HG03095 (cell line): ENCODE measurements at regions not wholly inside any gene's neighbourhood (a gene's known extent, or its start where the extent isn't known, plus 50 kb on each side); places are given as distances from the start of the nearest gene placed in this dataset.
"Not testable (repeated sequence)": the region's sequence is repeated elsewhere in the genome, so short reads cannot be mapped to it uniquely, and the experiment has no call there.

Experiments
- ATAC-seq: cut with Tn5 transposase; IDR thresholded peaks from one replicate; pipeline ENCODE4 v1.9.1; 2021; ENCODE audit warnings: moderate library complexity; ENCODE audit not compliant: unreplicated experiment

- ATAC-seq: no peak
Measured at GRCh38 chr4:156419080-156419685, 465.5 kb upstream of the CTSO start.

DNA sequence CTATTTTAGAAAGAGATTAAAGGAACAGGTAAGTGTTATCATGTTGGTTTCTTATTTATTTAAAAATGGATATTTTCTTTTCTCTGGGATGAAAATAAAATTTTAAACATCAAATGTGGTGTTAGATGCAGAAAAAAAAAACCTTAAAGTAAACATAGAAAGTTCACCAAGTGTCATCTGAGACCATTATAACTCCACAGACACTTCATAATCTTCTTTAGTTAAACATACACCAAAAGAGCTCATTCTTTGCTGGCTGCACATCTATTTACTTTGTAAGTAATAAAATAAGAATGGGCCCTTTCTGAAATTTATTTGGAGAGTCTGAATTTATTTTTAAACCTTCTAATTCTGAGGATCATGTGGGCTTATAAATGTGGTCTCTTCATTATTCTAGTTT is 460.7 kb upstream of the CTSO start:
- no peak for ATAC-seq

DNA sequence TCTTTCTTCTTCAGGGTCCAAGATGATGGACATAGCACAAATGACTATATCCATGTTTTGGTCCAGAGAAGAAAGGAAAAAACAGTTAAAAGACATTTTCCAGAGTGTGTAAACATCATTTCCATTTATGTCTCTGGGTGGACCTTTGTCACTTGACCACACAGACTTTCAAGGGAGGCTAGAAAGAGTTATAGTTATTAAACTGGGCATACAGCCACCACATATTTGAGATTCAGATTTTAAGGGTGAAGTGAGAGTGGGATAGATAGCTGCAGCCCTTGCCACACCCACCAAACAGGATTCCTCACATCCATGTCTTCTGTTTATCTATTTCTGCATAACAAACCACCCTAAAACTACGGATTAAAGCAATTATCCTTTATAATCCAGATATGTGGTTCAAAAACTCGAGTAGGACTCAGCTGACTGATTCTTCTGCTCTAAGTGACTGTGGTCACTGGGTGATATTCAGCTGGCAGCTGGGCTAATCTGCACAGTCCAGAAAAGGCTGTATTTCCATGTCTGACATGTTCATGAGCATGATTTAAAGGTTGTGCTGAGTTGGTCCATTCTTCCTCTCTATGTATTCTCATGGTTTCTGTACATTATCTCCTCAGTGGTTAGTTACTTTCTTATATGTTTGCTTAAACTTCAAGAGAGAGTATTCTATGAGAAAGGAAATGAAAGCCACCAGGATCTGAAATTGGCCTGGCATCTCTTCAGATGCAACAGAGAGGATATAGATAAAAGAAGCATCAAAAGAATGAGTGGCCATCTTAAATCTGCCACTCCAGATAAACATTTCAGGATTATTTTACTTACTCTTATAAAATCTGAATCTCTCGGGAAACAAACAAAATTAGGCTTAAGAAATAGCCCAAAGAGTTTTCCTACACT is 459.8 kb upstream of the CTSO start:
- ATAC-seq: no peak

GRCh38 chr4:156411531-156411930 is 457.9 kb upstream of the CTSO start:
- ATAC-seq: no peak

- no peak for ATAC-seq
Measured at GRCh38 chr4:156408749-156409148, 455.1 kb upstream of the CTSO start.

DNA sequence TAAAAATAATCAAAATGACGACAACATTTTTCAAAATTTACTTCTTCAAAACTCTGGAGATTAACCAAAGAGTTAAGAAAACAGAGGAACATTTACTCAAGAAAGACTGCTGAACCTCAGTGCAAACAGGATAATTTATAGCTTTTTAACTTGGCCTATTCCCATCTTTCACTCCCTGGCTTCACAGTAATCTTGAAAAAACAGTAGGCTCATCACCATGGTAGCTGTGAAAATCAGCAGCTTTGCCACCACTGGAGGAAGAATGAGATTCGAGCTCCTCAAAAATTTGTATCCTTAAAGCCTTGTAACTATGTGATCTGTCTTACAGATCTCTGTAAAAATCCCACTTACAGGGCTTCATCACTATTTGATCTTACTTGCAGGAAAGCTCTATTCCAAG is 447.7 kb upstream of the CTSO start:
- no peak for ATAC-seq

GRCh38 chr4:156396534-156396933 is 442.9 kb upstream of the CTSO start:
- ATAC-seq: no peak

GRCh38 chr4:156391325-156391653 is 437.6 kb upstream of the CTSO start:
- no peak for ATAC-seq

DNA sequence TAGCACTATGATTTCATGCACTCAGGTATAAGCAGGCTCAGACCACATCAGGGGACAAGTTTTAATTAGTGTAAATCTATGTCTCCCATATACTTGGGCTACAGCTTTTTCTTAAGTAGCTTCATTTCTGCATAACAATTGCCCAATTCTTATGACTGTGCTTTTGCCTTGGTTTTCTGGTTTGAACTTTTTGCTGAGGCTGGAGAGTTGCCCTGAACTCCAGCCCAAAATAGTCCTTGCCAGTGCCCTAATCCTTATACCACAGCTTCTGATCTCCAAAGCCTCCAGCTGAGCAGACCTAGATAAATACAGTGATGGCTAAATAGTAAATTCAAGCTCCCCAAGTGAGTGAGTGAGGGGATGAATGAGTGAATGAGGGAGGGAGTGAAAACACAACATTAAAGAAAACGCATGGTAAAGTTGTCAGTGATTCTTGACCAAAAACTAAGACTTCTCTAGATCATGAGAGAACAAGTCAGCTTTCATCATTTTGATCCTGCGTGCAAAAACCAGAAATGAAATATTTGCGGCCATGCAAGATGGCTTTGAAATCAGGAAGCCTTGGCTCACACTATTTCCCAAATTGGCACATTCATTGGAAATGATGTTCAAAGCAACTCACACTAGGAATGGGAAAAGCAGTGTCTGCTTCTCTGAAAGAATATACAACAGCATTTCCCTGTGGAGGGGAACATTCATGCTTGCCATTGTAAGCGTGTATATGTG is 437.1 kb upstream of the CTSO start:
- no peak for ATAC-seq

- ATAC-seq: no peak
Measured at GRCh38 chr4:156388826-156389225, 435.2 kb upstream of the CTSO start.

DNA sequence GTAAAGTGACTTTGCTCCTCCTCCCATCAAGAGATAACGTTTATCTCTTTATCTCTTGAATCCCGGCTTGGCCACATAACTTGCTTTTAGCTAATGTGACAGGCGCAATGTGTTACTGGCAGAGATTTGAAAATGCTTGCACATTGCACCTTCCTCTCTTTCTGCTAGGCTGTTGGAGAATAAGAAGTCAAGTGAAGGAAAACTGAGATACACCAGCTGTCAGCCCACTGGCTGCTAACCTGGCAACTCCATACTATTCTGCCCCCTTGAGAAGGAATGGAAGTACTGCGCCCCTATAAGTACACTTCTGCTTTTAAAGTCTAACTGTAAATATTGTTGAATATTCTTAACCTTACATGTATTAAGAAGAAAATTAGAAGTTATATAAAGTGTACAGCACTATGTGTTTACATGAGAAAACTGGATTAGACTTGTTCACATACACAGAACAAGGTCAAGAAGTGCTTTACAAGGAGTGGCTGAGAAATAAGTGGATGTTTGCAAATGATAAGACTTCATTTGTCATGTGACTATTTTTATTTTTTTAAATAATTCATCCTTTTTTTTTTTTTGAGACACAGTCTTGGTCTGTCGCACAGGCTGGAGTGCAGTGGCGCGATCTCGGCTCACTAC is 424.5 kb upstream of the CTSO start:
- no peak for ATAC-seq

GRCh38 chr4:156377036-156377710 is 423.5 kb upstream of the CTSO start:
- no peak for ATAC-seq

- no peak for ATAC-seq
Measured at GRCh38 chr4:156374894-156375293, 421.2 kb upstream of the CTSO start.

DNA sequence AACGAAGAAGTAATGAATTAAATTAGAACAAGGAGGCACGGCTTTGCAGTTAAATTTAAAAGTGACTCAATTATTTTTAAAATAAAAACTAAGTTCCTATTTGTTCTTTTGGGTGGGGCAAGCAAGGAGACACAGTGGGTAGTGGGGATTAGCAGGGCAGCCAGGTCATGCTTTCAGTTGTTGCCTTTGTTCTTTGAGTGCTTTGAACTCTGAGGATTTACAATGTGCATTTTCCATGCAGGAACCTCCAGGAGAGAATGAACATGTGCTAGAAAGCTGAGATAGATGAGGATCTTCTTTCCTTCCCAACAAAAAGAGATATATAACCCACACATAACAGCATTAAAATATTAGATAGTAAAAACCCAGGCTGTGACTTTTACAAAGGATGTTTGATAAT is 420.4 kb upstream of the CTSO start:
- ATAC-seq: no peak

DNA sequence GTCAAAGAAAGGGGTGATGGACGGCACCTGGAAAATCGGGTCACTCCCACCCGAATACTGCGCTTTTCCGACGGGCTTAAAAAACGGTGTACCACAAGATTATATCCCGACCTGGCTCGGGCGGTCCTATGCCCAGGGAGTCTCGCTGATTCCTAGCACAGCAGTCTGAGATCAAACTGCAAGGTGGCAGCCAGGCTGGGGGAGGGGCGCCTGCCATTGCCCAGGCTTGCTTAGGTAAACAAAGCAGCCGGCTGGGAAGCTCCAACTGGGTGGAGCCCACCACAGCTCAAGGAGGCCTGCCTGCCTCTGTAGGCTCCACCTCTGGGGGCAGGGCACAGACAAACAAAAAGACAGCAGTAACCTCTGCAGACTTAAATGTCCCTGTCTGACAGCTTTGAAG is 413.8 kb upstream of the CTSO start:
- not testable (repeated sequence) for ATAC-seq

- ATAC-seq: no peak
Measured at GRCh38 chr4:156362581-156362980, 408.9 kb upstream of the CTSO start.

GRCh38 chr4:156347412-156348075 is 393.9 kb upstream of the CTSO start:
- ATAC-seq: no peak

GRCh38 chr4:156346959-156347385 is 393.3 kb upstream of the CTSO start:
- ATAC-seq: no peak

- ATAC-seq: no peak
Measured at GRCh38 chr4:156344397-156344796, 390.7 kb upstream of the CTSO start.

DNA sequence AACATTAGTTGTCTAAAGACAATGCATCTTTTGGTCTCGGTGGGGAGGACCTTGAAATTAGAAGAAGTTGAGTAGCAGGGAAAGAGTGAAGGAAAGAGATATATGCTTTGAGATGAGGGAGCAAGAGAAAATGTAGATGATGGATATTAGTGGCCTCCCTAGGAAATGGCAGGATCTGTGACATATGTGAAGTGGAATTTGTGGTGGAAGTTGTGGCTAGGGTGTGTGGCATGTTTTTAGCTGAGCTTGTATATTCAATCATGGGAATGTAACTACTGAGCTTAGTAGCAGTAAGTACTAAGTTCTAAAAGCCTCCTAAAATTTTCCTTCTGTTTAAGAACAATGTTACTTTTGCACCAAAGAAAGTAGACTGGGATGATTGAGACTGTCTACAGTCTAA is 382.8 kb upstream of the CTSO start:
- no peak for ATAC-seq
